SK-N-SH (cell line): ENCODE measurements at regions not wholly inside any gene's neighbourhood (a gene's known extent, or its start where the extent isn't known, plus 50 kb on each side); places are given as distances from the start of the nearest gene placed in this dataset.
"Not testable (repeated sequence)": the region's sequence is repeated elsewhere in the genome, so short reads cannot be mapped to it uniquely, and the experiment has no call there.

Experiments used
- CTCF ChIA-PET: fragments of 300-600, 350-600 bp; formaldehyde crosslinking; extraction: SDS; loops from one replicate; lab custom pipeline; 2021; lab: Yijun Ruan, JAX
- POLR2A ChIA-PET: fragments of 350-600 bp; sonication (Branson Sonifier 250); formaldehyde crosslinking; extraction: SDS; loops from one replicate; lab custom pipeline; 2020; ENCODE audit warnings: antibody characterized with exemption, inconsistent platforms; lab: Yijun Ruan, JAX
- DNase-seq: peaks from one replicate; pipeline ENCODE4 v3.0.0; 2012
- H2AFZ ChIP-seq: fragments of 200-600 bp; sonication (generic); 2 replicates; pipeline ENCODE4 v1.8.1; 2016; ENCODE audit warnings: antibody characterized with exemption, mild to moderate bottlenecking, low read depth
- H3F3A ChIP-seq: fragments of 200-600 bp; sonication (generic); replicated peaks from 2 replicates; pipeline ENCODE3; 2016; ENCODE audit warnings: antibody characterized with exemption, mild to moderate bottlenecking; ENCODE audit not compliant: insufficient read depth
- H3K27ac ChIP-seq, 2 experiments: fragments of 200-500 bp in 1 of 2; fragments of 200-600 bp in 1 of 2; sonication (Bioruptor generic) in 1 of 2; sonication (generic), shearing (Covaris generic) in 1 of 2; 2 replicates each; pipeline versions ENCODE4 v1.5.1 to v1.6.1; 2014 to 2016; ENCODE audit warnings: low read depth in 2 of 2, inconsistent platforms in 1 of 2, low read length in 1 of 2, mild to moderate bottlenecking in 1 of 2, mixed read lengths in 1 of 2
- H3K27me3 ChIP-seq: fragments of 200-600 bp; sonication (generic), shearing (Covaris generic); 2 replicates; pipeline ENCODE4 v1.6.1; 2016; ENCODE audit warnings: mixed run types; ENCODE audit not compliant: insufficient read depth
- H3K36me3 ChIP-seq, 2 experiments: fragments of 200-500 bp in 1 of 2; fragments of 200-600 bp in 1 of 2; sonication (Bioruptor generic) in 1 of 2; sonication (generic) in 1 of 2; replicated peaks in 1 of 2; 2 replicates each; pipeline versions ENCODE3 to v1.5.1; 2014 to 2016; ENCODE audit warnings: low read length in 1 of 2, mild to moderate bottlenecking in 1 of 2; ENCODE audit not compliant: insufficient read depth in 2 of 2, control insufficient read depth in 1 of 2
- H3K4me1 ChIP-seq, 2 experiments: fragments of 200-500 bp in 1 of 2; fragments of 200-600 bp in 1 of 2; sonication (Bioruptor generic) in 1 of 2; sonication (generic), shearing (Covaris generic) in 1 of 2; 2 replicates each; pipeline versions ENCODE4 v1.5.1 to v1.6.1; 2014 to 2016; ENCODE audit warnings: low read depth in 1 of 2, low read length in 1 of 2, mixed run types in 1 of 2; ENCODE audit not compliant: insufficient read depth in 2 of 2, control insufficient read depth in 1 of 2
- H3K4me2 ChIP-seq: fragments of 200-600 bp; sonication (generic), shearing (Covaris generic); 2 replicates; pipeline ENCODE4 v1.6.1; 2017; ENCODE audit warnings: mixed run types
- H3K4me3 ChIP-seq, 2 experiments: fragments of 200-500 bp in 1 of 2; fragments of 200-600 bp in 1 of 2; sonication (Bioruptor generic) in 1 of 2; sonication (generic), shearing (Covaris generic) in 1 of 2; 2 replicates each; pipeline versions ENCODE4 v1.5.1 to v1.8.1; 2014 to 2016; ENCODE audit warnings: low read depth in 2 of 2, inconsistent platforms in 1 of 2, low read length in 1 of 2, mild to moderate bottlenecking in 1 of 2, mixed read lengths in 1 of 2, moderate library complexity in 1 of 2
- H3K79me2 ChIP-seq: fragments of 200-600 bp; sonication (generic); 2 replicates; pipeline ENCODE4 v1.8.1; 2017; ENCODE audit warnings: mild to moderate bottlenecking; ENCODE audit not compliant: insufficient read depth
- H3K9ac ChIP-seq: fragments of 200-600 bp; sonication (generic); 2 replicates; pipeline ENCODE4 v1.6.1; 2017; ENCODE audit warnings: mixed run types
- H3K9me2 ChIP-seq: fragments of 200-600 bp; sonication (generic); 2 replicates; pipeline ENCODE4 v1.6.1; 2017; ENCODE audit warnings: mixed run types
- H3K9me3 ChIP-seq: fragments of 200-600 bp; sonication (generic); 2 replicates; pipeline ENCODE4 v1.6.1; 2017; ENCODE audit warnings: mixed run types, mild to moderate bottlenecking, moderate library complexity
- H4K20me1 ChIP-seq: fragments of 200-600 bp; sonication (generic); 2 replicates; pipeline ENCODE4 v1.6.1; 2017; ENCODE audit warnings: mild to moderate bottlenecking, mixed run types; ENCODE audit not compliant: insufficient read depth
- EZH2phosphoT487 ChIP-seq: fragments of 200-600 bp; sonication (generic); IDR thresholded peaks from 2 replicates; pipeline ENCODE4 v1.6.1; 2017; ENCODE audit warnings: low read depth, mixed run types, mild to moderate bottlenecking, antibody characterized with exemption, moderate library complexity, borderline replicate concordance
- FOSL2 ChIP-seq: IDR thresholded peaks from 2 replicates; pipeline ENCODE4 v1.4.0; 2012; ENCODE audit warnings: low read depth, mild to moderate bottlenecking, moderate library complexity, borderline replicate concordance
- FOXM1 ChIP-seq: IDR thresholded peaks from 2 replicates; pipeline ENCODE4 v1.4.0; 2012; ENCODE audit warnings: low read depth, mild to moderate bottlenecking
- GABPA ChIP-seq: IDR thresholded peaks from 2 replicates; pipeline ENCODE4 v1.4.0; 2012; ENCODE audit warnings: low read depth, mild to moderate bottlenecking
- GATA2 ChIP-seq: sonication (generic); formaldehyde crosslinking; IDR thresholded peaks from 2 replicates; pipeline ENCODE4 v1.5.0; 2020; ENCODE audit warnings: mild to moderate bottlenecking, missing genetic modification reagents
- JUND ChIP-seq: IDR thresholded peaks from 2 replicates; pipeline ENCODE4 v1.4.0; 2012
- NFIC ChIP-seq: IDR thresholded peaks from 2 replicates; pipeline ENCODE4 v1.4.0; 2012; ENCODE audit warnings: borderline replicate concordance
- NRF1 ChIP-seq: IDR thresholded peaks from 2 replicates; pipeline ENCODE4 v1.6.1; 2012; ENCODE audit warnings: low read depth, mild to moderate bottlenecking, low read length
- POLR2AphosphoS5 ChIP-seq: IDR thresholded peaks from 2 replicates; pipeline ENCODE4 v1.6.1; 2012; ENCODE audit warnings: low read depth, low read length
- RAD21 ChIP-seq: IDR thresholded peaks from 2 replicates; pipeline ENCODE4 v1.6.1; 2012; ENCODE audit warnings: mild to moderate bottlenecking, low read length
- RFX5 ChIP-seq: IDR thresholded peaks from 2 replicates; pipeline ENCODE4 v1.6.1; 2012; ENCODE audit warnings: mild to moderate bottlenecking, improper control_type of control experiment, low read length
- RXRA ChIP-seq: IDR thresholded peaks from 2 replicates; pipeline ENCODE4 v1.4.0; 2012; ENCODE audit warnings: low read depth, mild to moderate bottlenecking, borderline replicate concordance
- SIN3A ChIP-seq: IDR thresholded peaks from 2 replicates; pipeline ENCODE4 v1.6.1; 2012; ENCODE audit warnings: low read depth, mild to moderate bottlenecking, low read length, moderate library complexity, borderline replicate concordance
- TAF1 ChIP-seq: IDR thresholded peaks from 2 replicates; pipeline ENCODE4 v1.6.1; 2012; ENCODE audit warnings: low read depth, mild to moderate bottlenecking, low read length, moderate library complexity, borderline replicate concordance
- TEAD4 ChIP-seq: IDR thresholded peaks from 2 replicates; pipeline ENCODE4 v1.4.0; 2012; ENCODE audit warnings: mild to moderate bottlenecking, borderline replicate concordance; ENCODE audit not compliant: insufficient read depth
- USF2 ChIP-seq: fragments of 150-350 bp; IDR thresholded peaks from 2 replicates; pipeline ENCODE4 v1.6.1; 2017; ENCODE audit warnings: antibody characterized with exemption, low read length, low read depth, borderline replicate concordance
- ZBTB33 ChIP-seq: IDR thresholded peaks from 2 replicates; pipeline ENCODE4 v1.4.0; 2012; ENCODE audit warnings: low read depth, borderline replicate concordance
- WGBS: methylation state at CpG from one replicate; pipeline ENCODE4 v1.1.6; 2017; ENCODE audit warnings: low lambda C conversion rate; 5-methylcytosine and 5-hydroxymethylcytosine counted together
- TF ChIP-seq, protein P1 (sequence below): IDR thresholded peaks from 2 replicates; pipeline ENCODE4 v1.4.0; 2012; ENCODE audit warnings: low read depth
- TF ChIP-seq, protein P2 (sequence below): IDR thresholded peaks from 2 replicates; pipeline ENCODE4 v1.4.0; 2012; ENCODE audit warnings: low read depth, borderline replicate concordance

GRCh38 chr7:34445653-34446052 lies 212.4 kb upstream of the NPSR1 start:
- no peak overlapping the region for H3K4me3 ChIP-seq
- H3F3A ChIP-seq, result no peaks in the 10 kb centered on the region
- ChIA-PET POLR2A (no interaction called here), CTCF (no interaction called here)
- no peak for DNase-seq
- no peaks in the 10 kb centered on the region for H3K9me2 ChIP-seq
- H3K36me3 ChIP-seq, result no peaks in the 10 kb centered on the region
- H3K27ac ChIP-seq, result no peak overlapping the region
- no peaks in the 10 kb centered on the region for H3K79me2 ChIP-seq
- peaks cover 16% of the 10 kb centered on the region; the same call in 1 of the 2 replicates for H3K27me3 ChIP-seq
- WGBS, result 1% methylated on average over 3 of the region's 3 CpGs
- no peaks in the 10 kb centered on the region for H3K4me1 ChIP-seq
- TF ChIP-seq TEAD4 (no peak), GABPA (no peak), RAD21 (no peak), FOSL2 (no peak), USF2 (no peak), TAF1 (no peak), SIN3A (no peak), NRF1 (no peak), RXRA (no peak), ZBTB33 (no peak), FOXM1 (no peak), NFIC (no peak), EZH2phosphoT487 (no peak), POLR2AphosphoS5 (no peak), RFX5 (no peak), JUND (no peak), GATA2 (CRISPR knock-in tag) (no peak)
- TF ChIP-seq, protein P1, sequence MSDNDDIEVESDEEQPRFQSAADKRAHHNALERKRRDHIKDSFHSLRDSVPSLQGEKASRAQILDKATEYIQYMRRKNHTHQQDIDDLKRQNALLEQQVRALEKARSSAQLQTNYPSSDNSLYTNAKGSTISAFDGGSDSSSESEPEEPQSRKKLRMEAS, result no peak
- TF ChIP-seq, protein P2, sequence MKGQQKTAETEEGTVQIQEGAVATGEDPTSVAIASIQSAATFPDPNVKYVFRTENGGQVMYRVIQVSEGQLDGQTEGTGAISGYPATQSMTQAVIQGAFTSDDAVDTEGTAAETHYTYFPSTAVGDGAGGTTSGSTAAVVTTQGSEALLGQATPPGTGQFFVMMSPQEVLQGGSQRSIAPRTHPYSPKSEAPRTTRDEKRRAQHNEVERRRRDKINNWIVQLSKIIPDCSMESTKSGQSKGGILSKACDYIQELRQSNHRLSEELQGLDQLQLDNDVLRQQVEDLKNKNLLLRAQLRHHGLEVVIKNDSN, result no peak
- TF ChIP-seq, all 33 proteins: peak for 0
- Histone ChIP-seq H4K20me1 (no peaks in the 10 kb centered on the region), H3K9me3 (no peaks in the 10 kb centered on the region), H2AFZ (no peak overlapping the region), H3K9ac (no peak overlapping the region), H3K4me2 (no peak overlapping the region)

- H3K4me3 ChIP-seq, H3K9me3 ChIP-seq, DNase-seq, H3K4me2 ChIP-seq, H3K4me1 ChIP-seq, H3K36me3 ChIP-seq, POLR2A ChIA-PET, H3K79me2 ChIP-seq, H3K9ac ChIP-seq, H3K27me3 ChIP-seq, H3K27ac ChIP-seq, H4K20me1 ChIP-seq, H2AFZ ChIP-seq, H3K9me2 ChIP-seq: not testable (repeated sequence)
- CTCF ChIA-PET, result interaction anchor here (1.5 kb wide), 1 partner anchor 11 kb away, joined by 3 read pairs; no protein-coding TSS in a partner anchor
- H3F3A ChIP-seq, result peaks cover 19% of the 10 kb centered on the region
- WGBS, result 7% methylated on average over 2 of the region's 2 CpGs
These were observed 209.5 kb upstream of the NPSR1 start for GRCh38 chr7:34448531-34448930.
